Mesothelial cell of epicardium (in vitro differentiated cells): ENCODE measurements at regions not wholly inside any gene's neighbourhood (a gene's known extent, or its start where the extent isn't known, plus 50 kb on each side); places are given as distances from the start of the nearest gene placed in this dataset.

ENCODE experiments used
- DNase-seq, 2 experiments: peaks; one replicate each; pipeline ENCODE4 v3.0.0; 2021; ENCODE audit warnings: low spot score in 2 of 2; ENCODE audit not compliant: unreplicated experiment in 2 of 2
- H3K27ac Mint-ChIP-seq: 2 replicates; pipeline ENCODE4 v1.8.0; 2021; ENCODE audit warnings: mixed read lengths
- H3K27me3 Mint-ChIP-seq: 2 replicates; pipeline ENCODE4 v1.8.0; 2021; ENCODE audit warnings: low read depth, mixed read lengths
- H3K36me3 Mint-ChIP-seq: 2 replicates; pipeline ENCODE4 v1.8.0; 2021; ENCODE audit warnings: mixed read lengths
- H3K4me1 Mint-ChIP-seq: 2 replicates; pipeline ENCODE4 v1.8.0; 2021; ENCODE audit warnings: mixed read lengths
- H3K4me3 Mint-ChIP-seq: 2 replicates; pipeline ENCODE4 v1.8.0; 2021; ENCODE audit warnings: mild to moderate bottlenecking, moderate library complexity, mixed read lengths
- H3K9me3 Mint-ChIP-seq: 2 replicates; pipeline ENCODE4 v1.8.0; 2021; ENCODE audit warnings: mixed read lengths
- CTCF ChIP-seq: fragments of 200-600 bp; sonication (generic); IDR thresholded peaks from one replicate; pipeline ENCODE4 v1.5.0; 2021; ENCODE audit warnings: antibody characterized with exemption; ENCODE audit not compliant: unreplicated experiment

GRCh38 chr13:99900960-99901359, 70.6 kb downstream of the ZIC5 start:
- H3K4me3 Mint-ChIP-seq: no peak overlapping the region
- TF ChIP-seq CTCF: no peak
- no peak overlapping the region for H3K27ac Mint-ChIP-seq
- H3K27me3 Mint-ChIP-seq: peaks cover 28% of the 10 kb centered on the region
- peaks cover 31% of the 10 kb centered on the region for H3K4me1 Mint-ChIP-seq
- H3K9me3 Mint-ChIP-seq: no peaks in the 10 kb centered on the region
- DNase-seq: no peak
- H3K36me3 Mint-ChIP-seq: no peaks in the 10 kb centered on the region

GRCh38 chr13:99898421-99898820, 73.1 kb downstream of the ZIC5 start:
- H3K4me3 Mint-ChIP-seq: no peak overlapping the region
- H3K9me3 Mint-ChIP-seq: no peaks in the 10 kb centered on the region
- peaks cover 50% of the 10 kb centered on the region for H3K27me3 Mint-ChIP-seq
- no peak for TF ChIP-seq CTCF
- no peak for DNase-seq
- H3K4me1 Mint-ChIP-seq: peaks cover 15% of the 10 kb centered on the region
- peaks cover 3% of the 10 kb centered on the region for H3K36me3 Mint-ChIP-seq
- no peak overlapping the region for H3K27ac Mint-ChIP-seq

- H3K9me3 Mint-ChIP-seq: no peaks in the 10 kb centered on the region
- no peak for TF ChIP-seq CTCF
- peaks cover 61% of the 10 kb centered on the region for H3K27me3 Mint-ChIP-seq
- DNase-seq: no peak
- H3K36me3 Mint-ChIP-seq: peaks cover 3% of the 10 kb centered on the region
- H3K27ac Mint-ChIP-seq: no peak overlapping the region
- peaks cover 5% of the 10 kb centered on the region for H3K4me1 Mint-ChIP-seq
- H3K4me3 Mint-ChIP-seq: no peak overlapping the region
Measured at GRCh38 chr13:99897076-99897440, 74.5 kb downstream of the ZIC5 start.

- H3K36me3 Mint-ChIP-seq: peaks cover 3% of the 10 kb centered on the region
- no peak for DNase-seq
- H3K4me3 Mint-ChIP-seq: no peak overlapping the region
- no peak overlapping the region for H3K27ac Mint-ChIP-seq
- TF ChIP-seq CTCF: no peak
- peaks cover 67% of the 10 kb centered on the region for H3K27me3 Mint-ChIP-seq
- no peaks in the 10 kb centered on the region for H3K9me3 Mint-ChIP-seq
- peaks cover 2% of the 10 kb centered on the region for H3K4me1 Mint-ChIP-seq
Measured at GRCh38 chr13:99896369-99897075, 75.0 kb downstream of the ZIC5 start.

GRCh38 chr13:99895444-99896368, 75.9 kb downstream of the ZIC5 start:
- DNase-seq: no peak
- no peak overlapping the region for H3K27ac Mint-ChIP-seq
- no peak for TF ChIP-seq CTCF
- H3K27me3 Mint-ChIP-seq: peaks cover 74% of the 10 kb centered on the region
- H3K36me3 Mint-ChIP-seq: peaks cover 3% of the 10 kb centered on the region
- H3K4me3 Mint-ChIP-seq: no peak overlapping the region
- H3K4me1 Mint-ChIP-seq: peaks cover 2% of the 10 kb centered on the region
- H3K9me3 Mint-ChIP-seq: no peaks in the 10 kb centered on the region
